Common myeloid progenitor, CD34-positive (primary cell): ENCODE measurements at regions not wholly inside any gene's neighbourhood (a gene's known extent, or its start where the extent isn't known, plus 50 kb on each side); places are given as distances from the start of the nearest gene placed in this dataset.

Experiments
- CTCF ChIA-PET: fragments of 350-600 bp; sonication (Branson Sonifier 250); formaldehyde crosslinking; loops from one replicate; lab custom pipeline; 2021; ENCODE audit warnings: antibody characterized with exemption; lab: Charles Lee
- POLR2A ChIA-PET: fragments of 350-600 bp; sonication (Branson Sonifier 250); formaldehyde crosslinking; loops from one replicate; lab custom pipeline; 2021; ENCODE audit warnings: antibody characterized with exemption; lab: Charles Lee
- DNase-seq, 3 donors: peaks; one replicate each; pipeline versions ENCODE4 v3.0.0 to v3.0.0-alpha.2; 2013
- H3K27ac ChIP-seq, 2 experiments: 1 replicate in 1 of 2; 2 replicates in 1 of 2; pipeline ENCODE4 v1.7.0; 2013; ENCODE audit warnings: inconsistent platforms in 2 of 2, low read length in 2 of 2, mild to moderate bottlenecking in 2 of 2, low read depth in 1 of 2, moderate library complexity in 1 of 2; ENCODE audit not compliant: severe bottlenecking in 2 of 2, insufficient read depth in 1 of 2, poor library complexity in 1 of 2
- H3K27me3 ChIP-seq, 5 experiments: replicated peaks in 2 of 5; 1 replicate in 3 of 5; 2 replicates in 2 of 5; pipeline versions ENCODE4 v1.6.1 to v1.7.0; 2013; ENCODE audit warnings: low read length in 4 of 5, mild to moderate bottlenecking in 2 of 5, moderate library complexity in 2 of 5, inconsistent platforms in 1 of 5; ENCODE audit not compliant: insufficient read depth in 5 of 5, control insufficient read depth in 4 of 5
- H3K36me3 ChIP-seq, 4 experiments: 1 replicate in 2 of 4; 2 replicates in 2 of 4; pipeline versions ENCODE4 v1.6.1 to v1.7.0; 2013; ENCODE audit warnings: low read length in 3 of 4, control low read depth in 1 of 4, mild to moderate bottlenecking in 1 of 4; ENCODE audit not compliant: control insufficient read depth in 4 of 4, insufficient read depth in 4 of 4
- H3K4me1 ChIP-seq, 4 experiments: 1 replicate in 3 of 4; 2 replicates in 1 of 4; pipeline versions ENCODE4 v1.6.1 to v1.7.1; 2013; ENCODE audit warnings: low read length in 3 of 4, mild to moderate bottlenecking in 3 of 4, control low read depth in 1 of 4, inconsistent platforms in 1 of 4, moderate library complexity in 1 of 4; ENCODE audit not compliant: control insufficient read depth in 4 of 4, insufficient read depth in 4 of 4; ENCODE audit errors: control extremely low read depth in 1 of 4
- H3K4me3 ChIP-seq, 7 experiments: 1 replicate in 4 of 7; 2 replicates in 3 of 7; pipeline versions ENCODE4 v1.5.1 to v1.7.0; 2013; ENCODE audit warnings: mild to moderate bottlenecking in 7 of 7, low read length in 6 of 7, moderate library complexity in 6 of 7, inconsistent platforms in 2 of 7, low read depth in 2 of 7, control low read depth in 1 of 7; ENCODE audit not compliant: insufficient read depth in 4 of 7, control insufficient read depth in 1 of 7; ENCODE audit errors: extremely low read depth in 1 of 7
- H3K9me3 ChIP-seq, 5 experiments: 1 replicate in 4 of 5; 2 replicates in 1 of 5; pipeline versions ENCODE4 v1.6.1 to v1.7.1; 2013; ENCODE audit warnings: low read length in 4 of 5, mild to moderate bottlenecking in 2 of 5, inconsistent platforms in 1 of 5, low read depth in 1 of 5, moderate library complexity in 1 of 5; ENCODE audit not compliant: control insufficient read depth in 4 of 5, insufficient read depth in 2 of 5; ENCODE audit errors: control extremely low read depth in 1 of 5
- WGBS: methylation state at CpG from one replicate; pipeline ENCODE4 v1.1.5; 2013; ENCODE audit not compliant: insufficient coverage; 5-methylcytosine and 5-hydroxymethylcytosine counted together

- Histone ChIP-seq H3K9me3 (peaks cover 0 to 5% (median 0%) of the 10 kb centered on the region in 5 experiments), H3K27me3 (no peaks in the 10 kb centered on the region), H3K4me3 (no peak overlapping the region), H3K36me3 (no peaks in the 10 kb centered on the region), H3K27ac (no peak overlapping the region), H3K4me1 (no peaks in the 10 kb centered on the region)
- DNase-seq = no peak
- no CpG with 5 or more reads among the region's 1 CpG for WGBS
- ChIA-PET CTCF (no interaction called here), POLR2A (no interaction called here)
Observed at GRCh38 chr5:30638899-30639298, 554.6 kb upstream of the CDH6 start.

- Histone ChIP-seq H3K36me3 (no peaks in the 10 kb centered on the region), H3K4me1 (no peaks in the 10 kb centered on the region), H3K27ac (no peak overlapping the region), H3K4me3 (no peak overlapping the region), H3K27me3 (no peaks in the 10 kb centered on the region), H3K9me3 (peaks cover 0 to 5% (median 0%) of the 10 kb centered on the region in 5 experiments)
- CTCF ChIA-PET = no interaction called here
- DNase-seq = no peak
- POLR2A ChIA-PET = no interaction called here
Observed at GRCh38 chr5:30627945-30628344, 565.5 kb upstream of the CDH6 start.

GRCh38 chr5:30626557-30626956, 566.9 kb upstream of the CDH6 start:
- H3K27ac ChIP-seq = no peak overlapping the region
- no CpG with 5 or more reads among the region's 2 CpGs for WGBS
- ChIA-PET POLR2A (no interaction called here), CTCF (no interaction called here)
- H3K27me3 ChIP-seq = no peaks in the 10 kb centered on the region
- H3K4me3 ChIP-seq = no peak overlapping the region
- H3K36me3 ChIP-seq = no peaks in the 10 kb centered on the region
- H3K4me1 ChIP-seq = no peaks in the 10 kb centered on the region
- H3K9me3 ChIP-seq = peaks cover 0 to 5% (median 0%) of the 10 kb centered on the region in 5 experiments
- DNase-seq = no peak

- no peak overlapping the region for H3K27ac ChIP-seq
Observed at GRCh38 chr5:30620481-30621085, 572.9 kb upstream of the CDH6 start.

GRCh38 chr5:30608501-30608900, 585.0 kb upstream of the CDH6 start:
- H3K36me3 ChIP-seq = no peaks in the 10 kb centered on the region
- no peak for DNase-seq
- no peaks in the 10 kb centered on the region for H3K4me1 ChIP-seq
- H3K27ac ChIP-seq = no peak overlapping the region
- POLR2A ChIA-PET = no interaction called here
- no peak overlapping the region for H3K4me3 ChIP-seq
- CTCF ChIA-PET = no interaction called here
- no peaks in the 10 kb centered on the region for H3K27me3 ChIP-seq
- H3K9me3 ChIP-seq = no peaks in the 10 kb centered on the region
- WGBS = no CpG with 5 or more reads among the region's 3 CpGs

More at GRCh38 chr5:30620481-30621085, 572.9 kb upstream of the CDH6 start:
- Histone ChIP-seq H3K4me1 (no peaks in the 10 kb centered on the region), H3K4me3 (no peak overlapping the region), H3K9me3 (peaks cover 0 to 6% (median 3%) of the 10 kb centered on the region in 5 experiments), H3K36me3 (no peaks in the 10 kb centered on the region), H3K27me3 (no peaks in the 10 kb centered on the region)
- POLR2A ChIA-PET = no interaction called here
- DNase-seq = no peak
- WGBS = 92% methylated on average over 1 of the region's 2 CpGs
- CTCF ChIA-PET = no interaction called here

- Histone ChIP-seq H3K4me3 (no peak overlapping the region), H3K27ac (no peak overlapping the region), H3K36me3 (no peaks in the 10 kb centered on the region), H3K27me3 (no peaks in the 10 kb centered on the region), H3K9me3 (no peaks in the 10 kb centered on the region), H3K4me1 (no peaks in the 10 kb centered on the region)
- POLR2A ChIA-PET = no interaction called here
- no peak for DNase-seq
- CTCF ChIA-PET = no interaction called here
- WGBS = no CpG with 5 or more reads among the region's 3 CpGs
Observed at GRCh38 chr5:30607301-30607894, 586.1 kb upstream of the CDH6 start.

GRCh38 chr5:30605693-30606268, 587.7 kb upstream of the CDH6 start:
- ChIA-PET POLR2A (no interaction called here), CTCF (no interaction called here)
- WGBS = 100% methylated on average over 1 of the region's 2 CpGs
- Histone ChIP-seq H3K4me3 (no peak overlapping the region), H3K36me3 (no peaks in the 10 kb centered on the region), H3K9me3 (no peaks in the 10 kb centered on the region), H3K27me3 (no peaks in the 10 kb centered on the region), H3K27ac (no peak overlapping the region), H3K4me1 (no peaks in the 10 kb centered on the region)
- DNase-seq = no peak
